GM13977 (cell line): ENCODE measurements at regions not wholly inside any gene's neighbourhood (a gene's known extent, or its start where the extent isn't known, plus 50 kb on each side); places are given as distances from the start of the nearest gene placed in this dataset.
"Not testable (repeated sequence)": the region's sequence is repeated elsewhere in the genome, so short reads cannot be mapped to it uniquely, and the experiment has no call there.

Experiments
- DNase-seq: peaks from one replicate; pipeline ENCODE4 v3.0.0; 2012; ENCODE audit warnings: low spot score
- CTCF ChIP-seq: IDR thresholded peaks from 2 replicates; pipeline ENCODE4 v1.5.1; 2012; ENCODE audit warnings: mild to moderate bottlenecking, control low read depth; ENCODE audit not compliant: insufficient read depth; ENCODE audit errors: extremely low read depth, missing control alignments
- in situ Hi-C: fragments of 300-500 bp; cut with MboI; formaldehyde crosslinking; loops from one replicate; pipeline ENCODE4 v1.12.0; 2022; ENCODE audit warnings: low sequenced_read_pairs, low pct_unique_long_range_greater_than_20kb, mixed read lengths, inconsistent platforms; ENCODE audit not compliant: unreplicated experiment

GRCh38 chr9:40222617-40223200 is 867.2 kb downstream of the SPATA31A1 start:
- DNase-seq, in situ Hi-C loops: not testable (repeated sequence)
- peak; percentile 14 for TF ChIP-seq CTCF

- in situ Hi-C loops, DNase-seq: not testable (repeated sequence)
Measured at GRCh38 chr9:40223353-40223752, 867.9 kb downstream of the SPATA31A1 start.
